Stimulated activated CD4-positive, alpha-beta T cell treated with anti-CD3 and anti-CD28 coated beads, TNF-alpha, amount 100 ng/mL, for 1 hour (primary cell): ENCODE measurements at regions not wholly inside any gene's neighbourhood (a gene's known extent, or its start where the extent isn't known, plus 50 kb on each side); places are given as distances from the start of the nearest gene placed in this dataset.

Experiments
- DNase-seq, 3 donors: peaks; one replicate each; pipeline ENCODE4 v3.0.0-alpha.2; 2020; ENCODE audit warnings: low read depth in 3 of 3, low spot score in 1 of 3

GRCh38 chr14:104271391-104271790, 133.0 kb downstream of the KIF26A start:
- no peak for DNase-seq

- no peak for DNase-seq
These were observed 136.4 kb downstream of the KIF26A start for GRCh38 chr14:104274806-104275205.

- DNase-seq, result no peak
These were observed 139.2 kb downstream of the KIF26A start for GRCh38 chr14:104277416-104278213.

GRCh38 chr14:104278214-104278534, 139.8 kb downstream of the KIF26A start:
- no peak for DNase-seq

GRCh38 chr14:104280085-104280901, 141.9 kb downstream of the KIF26A start:
- no peak for DNase-seq

- DNase-seq, result no peak
These were observed 142.7 kb downstream of the KIF26A start for GRCh38 chr14:104280902-104281767.

GRCh38 chr14:104281768-104282301, 143.4 kb downstream of the KIF26A start:
- no peak for DNase-seq

GRCh38 chr14:104282332-104283196, 144.2 kb downstream of the KIF26A start:
- DNase-seq, result no peak

- no peak for DNase-seq
These were observed 145.1 kb downstream of the KIF26A start for GRCh38 chr14:104283197-104284106.

- no peak for DNase-seq
These were observed 145.8 kb downstream of the KIF26A start for GRCh38 chr14:104284107-104284592.

- DNase-seq, result no peak
These were observed 146.5 kb downstream of the KIF26A start for GRCh38 chr14:104284636-104285507.

GRCh38 chr14:104285508-104285840, 147.1 kb downstream of the KIF26A start:
- no peak for DNase-seq

- DNase-seq, result no peak
These were observed 147.7 kb downstream of the KIF26A start for GRCh38 chr14:104286086-104286485.

GRCh38 chr14:104286496-104286895, 148.1 kb downstream of the KIF26A start:
- no peak for DNase-seq

- DNase-seq, result no peak
These were observed 149.1 kb downstream of the KIF26A start for GRCh38 chr14:104287301-104288009.

GRCh38 chr14:104288272-104288671, 149.9 kb downstream of the KIF26A start:
- no peak for DNase-seq

- DNase-seq, result no peak
These were observed 151.1 kb downstream of the KIF26A start for GRCh38 chr14:104289507-104289906.
